H1 (cell line): ENCODE measurements at regions not wholly inside any gene's neighbourhood (a gene's known extent, or its start where the extent isn't known, plus 50 kb on each side); places are given as distances from the start of the nearest gene placed in this dataset.
"Not testable (repeated sequence)": the region's sequence is repeated elsewhere in the genome, so short reads cannot be mapped to it uniquely, and the experiment has no call there.

ENCODE experiments used
- EP300 ChIP-seq, 2 experiments: IDR thresholded peaks; 1 replicate in 1 of 2; 2 replicates in 1 of 2; pipeline ENCODE4 v1.6.1; 2011 to 2012; ENCODE audit warnings: low read depth in 2 of 2, low read length in 2 of 2, mild to moderate bottlenecking in 2 of 2, borderline replicate concordance in 1 of 2, inconsistent platforms in 1 of 2, moderate library complexity in 1 of 2
- EZH2 ChIP-seq: fragments of 200-600 bp; sonication (generic); IDR thresholded peaks from 2 replicates; pipeline ENCODE4 v1.7.1; 2012; ENCODE audit warnings: low read depth, mild to moderate bottlenecking, moderate library complexity, low read length, inconsistent platforms; ENCODE audit not compliant: severe bottlenecking
- TF ChIP-seq, protein P1 (sequence below), 3 experiments: IDR thresholded peaks; 1 replicate in 2 of 3; 2 replicates in 1 of 3; pipeline versions ENCODE4 v1.5.1 to v1.6.1; 2011; ENCODE audit warnings: low read length in 3 of 3, mild to moderate bottlenecking in 3 of 3, inconsistent platforms in 2 of 3, low read depth in 1 of 3, moderate library complexity in 1 of 3; ENCODE audit not compliant: insufficient read depth in 1 of 3; ENCODE audit errors: control extremely low read depth in 1 of 3

DNA sequence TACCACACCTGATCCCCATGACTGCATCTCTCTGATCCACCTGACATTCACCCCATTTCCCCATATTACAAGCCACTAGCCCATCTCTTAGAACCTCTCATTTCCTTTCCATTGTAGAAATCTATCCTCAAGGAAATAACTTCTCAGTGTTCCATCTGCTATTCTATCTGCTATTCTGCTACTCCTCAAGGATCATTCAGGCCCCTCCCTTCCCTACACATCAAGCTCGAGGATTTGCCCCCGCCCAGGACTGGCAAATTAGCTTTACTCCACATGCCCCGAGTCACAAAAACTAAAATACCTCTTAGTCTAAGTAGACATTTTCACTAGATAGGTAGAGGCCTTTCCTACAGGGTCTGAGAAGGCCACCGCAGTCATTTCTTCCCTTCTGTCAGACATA is 517.0 kb downstream of the IRS2 start:
- TF ChIP-seq EP300 (IDR thresholded peaks at IDR 0.05; ENCODE audit: borderline replicate concordance in 1 of 2, low read depth in 2 of 2, low read length in 2 of 2); EZH2: not testable (repeated sequence)
- TF ChIP-seq, protein P1, sequence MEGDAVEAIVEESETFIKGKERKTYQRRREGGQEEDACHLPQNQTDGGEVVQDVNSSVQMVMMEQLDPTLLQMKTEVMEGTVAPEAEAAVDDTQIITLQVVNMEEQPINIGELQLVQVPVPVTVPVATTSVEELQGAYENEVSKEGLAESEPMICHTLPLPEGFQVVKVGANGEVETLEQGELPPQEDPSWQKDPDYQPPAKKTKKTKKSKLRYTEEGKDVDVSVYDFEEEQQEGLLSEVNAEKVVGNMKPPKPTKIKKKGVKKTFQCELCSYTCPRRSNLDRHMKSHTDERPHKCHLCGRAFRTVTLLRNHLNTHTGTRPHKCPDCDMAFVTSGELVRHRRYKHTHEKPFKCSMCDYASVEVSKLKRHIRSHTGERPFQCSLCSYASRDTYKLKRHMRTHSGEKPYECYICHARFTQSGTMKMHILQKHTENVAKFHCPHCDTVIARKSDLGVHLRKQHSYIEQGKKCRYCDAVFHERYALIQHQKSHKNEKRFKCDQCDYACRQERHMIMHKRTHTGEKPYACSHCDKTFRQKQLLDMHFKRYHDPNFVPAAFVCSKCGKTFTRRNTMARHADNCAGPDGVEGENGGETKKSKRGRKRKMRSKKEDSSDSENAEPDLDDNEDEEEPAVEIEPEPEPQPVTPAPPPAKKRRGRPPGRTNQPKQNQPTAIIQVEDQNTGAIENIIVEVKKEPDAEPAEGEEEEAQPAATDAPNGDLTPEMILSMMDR (IDR thresholded peaks at IDR 0.05; ENCODE audit: control extremely low read depth in 1 of 3, insufficient read depth in 1 of 3, low read depth in 1 of 3, low read length in 3 of 3): not testable (repeated sequence)
